Endothelial cell of umbilical vein (primary cell): ENCODE measurements at regions not wholly inside any gene's neighbourhood (a gene's known extent, or its start where the extent isn't known, plus 50 kb on each side); places are given as distances from the start of the nearest gene placed in this dataset.

ENCODE experiments used
- BruUV-seq: library from RNA; stranded (reverse); fragments of 400-500 nt; replicated peaks from 2 replicates; lab custom pipeline; 2021; lab: Mats Ljungman, UMichigan
- CTCF ChIA-PET: fragments of 300-600, 350-600 bp; sonication (Branson Sonifier 250); formaldehyde crosslinking; loops from one replicate; lab custom pipeline; 2021; ENCODE audit warnings: antibody characterized with exemption, inconsistent platforms; lab: Charles Lee
- POLR2A ChIA-PET: fragments of 300-600, 350-600 bp; sonication (Branson Sonifier 250); formaldehyde crosslinking; loops from one replicate; lab custom pipeline; 2021; ENCODE audit warnings: antibody characterized with exemption, inconsistent platforms; lab: Charles Lee
- DNase-seq: peaks from one replicate; pipeline ENCODE4 v3.0.0-alpha.2; 2011; ENCODE audit warnings: low read depth, low spot score
- FAIRE-seq: peaks from 2 replicates; lab custom pipeline; 2011; peaks lifted over from hg19 to GRCh38; lab: Jason Lieb, UNC
- H2AFZ ChIP-seq: 2 replicates; pipeline ENCODE4 v1.6.0; 2012; ENCODE audit warnings: low read depth, low read length, control low read depth, inconsistent platforms
- H3K27ac ChIP-seq: 2 replicates; pipeline ENCODE4 v1.5.1; 2011; ENCODE audit warnings: low read depth, mild to moderate bottlenecking, control low read depth, low read length, moderate library complexity; ENCODE audit not compliant: insufficient read depth
- H3K27me3 ChIP-seq, 2 experiments: 2 replicates each; pipeline versions ENCODE4 v1.6.0 to v1.6.1; 2011; ENCODE audit warnings: low read length in 2 of 2, mixed read lengths in 1 of 2; ENCODE audit not compliant: control insufficient read depth in 2 of 2, insufficient read depth in 2 of 2
- H3K36me3 ChIP-seq, 2 experiments: 2 replicates in 1 of 2; 3 replicates in 1 of 2; pipeline ENCODE4 v1.5.1; 2011; ENCODE audit warnings: low read length in 2 of 2, mild to moderate bottlenecking in 1 of 2, moderate library complexity in 1 of 2; ENCODE audit not compliant: control insufficient read depth in 2 of 2, insufficient read depth in 2 of 2; ENCODE audit errors: extremely low read depth in 1 of 2
- H3K4me1 ChIP-seq: 3 replicates; pipeline ENCODE4 v1.5.1; 2011; ENCODE audit warnings: mild to moderate bottlenecking, low read length; ENCODE audit not compliant: control insufficient read depth, insufficient read depth; ENCODE audit errors: extremely low read depth
- H3K4me2 ChIP-seq: 2 replicates; pipeline ENCODE4 v1.6.1; 2011; ENCODE audit warnings: low read length, control low read depth, mixed read lengths; ENCODE audit not compliant: insufficient read depth
- H3K4me3 ChIP-seq, 3 experiments: fragments of 200-600 bp in 1 of 3; sonication (generic), shearing (Covaris generic) in 1 of 3; replicated peaks in 1 of 3; 2 replicates each; pipeline ENCODE4 v1.5.1; 2011 to 2016; ENCODE audit warnings: control low read depth in 3 of 3, low read length in 3 of 3, mild to moderate bottlenecking in 2 of 3, inconsistent platforms in 1 of 3, low read depth in 1 of 3, moderate library complexity in 1 of 3; ENCODE audit not compliant: insufficient read depth in 1 of 3
- H3K79me2 ChIP-seq: 2 replicates; pipeline ENCODE4 v1.6.0; 2012; ENCODE audit warnings: low read length, inconsistent platforms; ENCODE audit not compliant: control insufficient read depth, insufficient read depth
- H3K9ac ChIP-seq: replicated peaks from 2 replicates; pipeline ENCODE3; 2011; ENCODE audit warnings: low read length, control low read depth; ENCODE audit not compliant: insufficient read depth; ENCODE audit errors: extremely low read depth
- H3K9me1 ChIP-seq: replicated peaks from 3 replicates; pipeline ENCODE4 v1.6.0; 2011; ENCODE audit warnings: mild to moderate bottlenecking, low read length; ENCODE audit not compliant: control insufficient read depth, insufficient read depth; ENCODE audit errors: extremely low read depth
- H3K9me3 ChIP-seq: replicated peaks from 2 replicates; pipeline ENCODE4 v1.5.1; 2012; ENCODE audit warnings: low read length, inconsistent platforms; ENCODE audit not compliant: control insufficient read depth, insufficient read depth
- H4K20me1 ChIP-seq: replicated peaks from 2 replicates; pipeline ENCODE3; 2011; ENCODE audit warnings: mild to moderate bottlenecking, low read length; ENCODE audit not compliant: control insufficient read depth, insufficient read depth; ENCODE audit errors: extremely low read depth
- EZH2 ChIP-seq: IDR thresholded peaks from 2 replicates; pipeline ENCODE4 v1.6.1; 2012; ENCODE audit warnings: borderline replicate concordance, low read depth, mild to moderate bottlenecking, moderate library complexity, low read length, inconsistent platforms; ENCODE audit not compliant: severe bottlenecking
- FOS ChIP-seq: IDR thresholded peaks from 2 replicates; pipeline ENCODE4 v1.6.1; 2011; ENCODE audit warnings: mild to moderate bottlenecking, low read length, moderate library complexity, borderline replicate concordance; ENCODE audit not compliant: insufficient read depth
- GATA2 ChIP-seq: IDR thresholded peaks from 2 replicates; pipeline ENCODE4 v1.7.0; 2011; ENCODE audit warnings: low read depth, mild to moderate bottlenecking, moderate library complexity, mixed read lengths, low read length; ENCODE audit not compliant: insufficient read length, insufficient read depth
- JUN ChIP-seq: IDR thresholded peaks from 2 replicates; pipeline ENCODE4 v1.6.1; 2011; ENCODE audit warnings: borderline replicate concordance, low read depth; ENCODE audit not compliant: insufficient read length, insufficient read depth
- MAX ChIP-seq: IDR thresholded peaks from 2 replicates; pipeline ENCODE4 v1.6.1; 2011; ENCODE audit not compliant: insufficient read depth, insufficient read length
- MYC ChIP-seq: IDR thresholded peaks from one replicate; pipeline ENCODE4 v1.6.1; 2011; ENCODE audit warnings: mild to moderate bottlenecking, low read depth, low read length
- POLR2A ChIP-seq: IDR thresholded peaks from 2 replicates; pipeline ENCODE4 v1.6.1; 2012; ENCODE audit warnings: low read depth, mild to moderate bottlenecking, control low read depth, low read length
- POLR2AphosphoS5 ChIP-seq: IDR thresholded peaks from 2 replicates; pipeline ENCODE4 v1.6.1; 2012; ENCODE audit warnings: low read depth, mild to moderate bottlenecking, control low read depth, low read length, moderate library complexity; ENCODE audit not compliant: insufficient read depth
- dilution Hi-C: fragments of 300-500 bp; cut with MboI; formaldehyde crosslinking; loops from one replicate; pipeline ENCODE4 v1.15.0; 2019; ENCODE audit warnings: low sequenced_read_pairs; ENCODE audit not compliant: extremely low pct_ligation_motif_present
- intact Hi-C: fragments of 100-400 bp; cut with micrococcal nuclease; formaldehyde crosslinking; loops from one replicate; pipeline ENCODE4 v1.10.0; 2022
- TF ChIP-seq, protein P1 (sequence below), 2 donors: IDR thresholded peaks; 1 replicate in 1 of 2; 2 replicates in 1 of 2; pipeline ENCODE4 v1.5.1; 2011; ENCODE audit warnings: low read length in 2 of 2, mild to moderate bottlenecking in 2 of 2, moderate library complexity in 2 of 2, control low read depth in 1 of 2, inconsistent platforms in 1 of 2, low read depth in 1 of 2; ENCODE audit not compliant: insufficient read depth in 1 of 2; ENCODE audit errors: extremely low read depth in 1 of 2

- dilution Hi-C loops = no loop called here
- no peaks in the 10 kb centered on the region for H3K27me3 ChIP-seq
- no peaks in the 10 kb centered on the region for H4K20me1 ChIP-seq
- no peaks in the 10 kb centered on the region for H3K4me1 ChIP-seq
- FAIRE-seq = no peak
- no peak overlapping the region for H3K4me3 ChIP-seq
- intact Hi-C loops = no loop called here
- ChIA-PET CTCF (no interaction called here), POLR2A (no interaction called here)
- no peak overlapping the region for H3K9ac ChIP-seq
- no peak for DNase-seq
- H3K79me2 ChIP-seq = no peaks in the 10 kb centered on the region
- no peak overlapping the region for H3K4me2 ChIP-seq
- H3K9me3 ChIP-seq = no peaks in the 10 kb centered on the region
- no peak for TF ChIP-seq POLR2AphosphoS5
- no peak for TF ChIP-seq POLR2A
- no peak for TF ChIP-seq EZH2
- no peak for TF ChIP-seq MYC
- TF ChIP-seq, protein P1, sequence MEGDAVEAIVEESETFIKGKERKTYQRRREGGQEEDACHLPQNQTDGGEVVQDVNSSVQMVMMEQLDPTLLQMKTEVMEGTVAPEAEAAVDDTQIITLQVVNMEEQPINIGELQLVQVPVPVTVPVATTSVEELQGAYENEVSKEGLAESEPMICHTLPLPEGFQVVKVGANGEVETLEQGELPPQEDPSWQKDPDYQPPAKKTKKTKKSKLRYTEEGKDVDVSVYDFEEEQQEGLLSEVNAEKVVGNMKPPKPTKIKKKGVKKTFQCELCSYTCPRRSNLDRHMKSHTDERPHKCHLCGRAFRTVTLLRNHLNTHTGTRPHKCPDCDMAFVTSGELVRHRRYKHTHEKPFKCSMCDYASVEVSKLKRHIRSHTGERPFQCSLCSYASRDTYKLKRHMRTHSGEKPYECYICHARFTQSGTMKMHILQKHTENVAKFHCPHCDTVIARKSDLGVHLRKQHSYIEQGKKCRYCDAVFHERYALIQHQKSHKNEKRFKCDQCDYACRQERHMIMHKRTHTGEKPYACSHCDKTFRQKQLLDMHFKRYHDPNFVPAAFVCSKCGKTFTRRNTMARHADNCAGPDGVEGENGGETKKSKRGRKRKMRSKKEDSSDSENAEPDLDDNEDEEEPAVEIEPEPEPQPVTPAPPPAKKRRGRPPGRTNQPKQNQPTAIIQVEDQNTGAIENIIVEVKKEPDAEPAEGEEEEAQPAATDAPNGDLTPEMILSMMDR (IDR thresholded peaks at IDR 0.05; ENCODE audit: extremely low read depth in 1 of 2, insufficient read depth in 1 of 2, low read depth in 1 of 2, low read length in 2 of 2) = no peak
- TF ChIP-seq JUN = no peak
- TF ChIP-seq MAX = no peak
- no peak for TF ChIP-seq GATA2
- no peak for TF ChIP-seq FOS
- H3K36me3 ChIP-seq = no peaks in the 10 kb centered on the region
- no peaks in the 10 kb centered on the region for H3K9me1 ChIP-seq
- BruUV-seq = no TSS peak
- no peak overlapping the region for H3K27ac ChIP-seq
- H2AFZ ChIP-seq = no peak overlapping the region
Measured at GRCh38 chr16:74201576-74201975, 95.0 kb upstream of the PSMD7 start.
